GM12892 (cell line): ENCODE measurements at regions not wholly inside any gene's neighbourhood (a gene's known extent, or its start where the extent isn't known, plus 50 kb on each side); places are given as distances from the start of the nearest gene placed in this dataset.

Experiments used
- POLR2A ChIP-seq: IDR thresholded peaks from 2 replicates; pipeline ENCODE4 v1.6.1; 2011; ENCODE audit warnings: low read depth, low read length, control low read depth
- POLR2AphosphoS5 ChIP-seq: IDR thresholded peaks from 2 replicates; pipeline ENCODE4 v1.6.1; 2011; ENCODE audit warnings: low read depth, low read length, control low read depth
- TAF1 ChIP-seq: IDR thresholded peaks from 2 replicates; pipeline ENCODE4 v1.6.1; 2011; ENCODE audit warnings: low read depth, mild to moderate bottlenecking, control low read depth, low read length, borderline replicate concordance

GRCh38 chr5:162752612-162753011, 684.8 kb upstream of the CCNG1 start:
- TF ChIP-seq POLR2AphosphoS5 = no peak
- TF ChIP-seq POLR2A = no peak
- TF ChIP-seq TAF1 = no peak
